ENCODE measurements at regions not wholly inside any gene's neighbourhood (a gene's known extent, or its start where the extent isn't known, plus 50 kb on each side); places are given as distances from the start of the nearest gene placed in this dataset.
"Not testable (repeated sequence)": the region's sequence is repeated elsewhere in the genome, so short reads cannot be mapped to it uniquely, and the experiment has no call there.

DNA sequence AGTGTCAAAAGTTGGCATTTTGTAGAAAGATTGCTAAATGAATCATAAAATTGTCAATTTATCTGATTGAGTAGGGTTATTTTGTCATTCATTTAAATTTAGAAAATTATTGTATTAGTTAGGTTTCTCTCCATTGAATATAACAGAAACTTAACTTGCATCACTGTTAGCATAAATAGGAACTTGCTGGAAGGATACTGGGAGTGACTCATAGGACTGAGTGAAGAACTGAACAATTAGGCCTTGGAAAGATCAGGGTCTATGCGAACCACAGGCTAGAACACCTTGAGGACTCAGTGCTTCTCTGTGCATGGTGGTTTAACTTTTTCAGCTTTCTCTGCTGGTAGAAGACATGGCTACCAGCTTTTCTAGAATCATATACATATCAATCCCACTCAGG is 67.7 kb upstream of the IFNGR1 start:
- TF ChIP-seq CTCF (IDR thresholded peaks at IDR 0.05), result no peak
- DNase-seq, result no peak
- intact Hi-C loops (cut with DNase I, micrococcal nuclease), result no loop called here
- H3K36me3 ChIP-seq (ENCODE audit: low read depth), result no peaks in the 10 kb centered on the region
- no peaks in the 10 kb centered on the region for H3K9me3 ChIP-seq
- H3K4me3 ChIP-seq, result no peak overlapping the region
- H3K4me1 ChIP-seq (ENCODE audit: low read depth), result no peaks in the 10 kb centered on the region
- ATAC-seq, result no peak

DNA sequence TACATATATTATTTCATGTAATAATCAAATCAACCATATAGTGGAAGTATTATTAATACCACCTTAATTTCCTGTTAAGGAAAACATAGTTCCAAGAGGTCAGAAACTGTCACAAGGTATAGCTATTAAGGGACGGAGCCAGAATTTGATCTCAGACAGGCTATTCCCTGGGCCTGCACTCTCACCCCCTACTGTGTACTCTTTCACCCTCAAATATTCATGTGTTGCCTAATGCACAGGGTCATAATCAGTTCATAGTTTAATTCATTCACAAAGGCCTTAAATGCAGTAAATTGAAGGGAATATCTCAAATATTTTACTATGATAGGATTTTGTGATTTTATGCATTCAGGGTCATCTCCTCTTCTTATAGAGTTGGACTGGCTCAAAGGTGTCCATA is 67.2 kb upstream of the IFNGR1 start:
- DNase-seq, result no peak
- no peak for ATAC-seq
- no peaks in the 10 kb centered on the region for H3K9me3 ChIP-seq
- no peaks in the 10 kb centered on the region for H3K36me3 ChIP-seq (ENCODE audit: low read depth)
- intact Hi-C loops (cut with DNase I, micrococcal nuclease), result no loop called here
- no peak overlapping the region for H3K4me3 ChIP-seq
- H3K4me1 ChIP-seq (ENCODE audit: low read depth), result no peaks in the 10 kb centered on the region
- TF ChIP-seq CTCF (IDR thresholded peaks at IDR 0.05), result no peak

- ATAC-seq, result no peak
- Histone ChIP-seq H3K36me3 (ENCODE audit: low read depth) (no peaks in the 10 kb centered on the region), H3K4me3 (no peak overlapping the region), H3K9me3 (no peaks in the 10 kb centered on the region), H3K4me1 (ENCODE audit: low read depth) (no peaks in the 10 kb centered on the region)
- no peak for TF ChIP-seq CTCF (IDR thresholded peaks at IDR 0.05)
- intact Hi-C loops (cut with DNase I, micrococcal nuclease), result no loop called here
- no peak for DNase-seq
Measured at GRCh38 chr6:137284811-137285110, 65.6 kb upstream of the IFNGR1 start.

GRCh38 chr6:137283940-137284810 is 65.0 kb upstream of the IFNGR1 start:
- TF ChIP-seq CTCF (IDR thresholded peaks at IDR 0.05), result no peak
- no peaks in the 10 kb centered on the region for H3K4me1 ChIP-seq (ENCODE audit: low read depth)
- DNase-seq (no peak), ATAC-seq (no peak)
- H3K9me3 ChIP-seq, result no peaks in the 10 kb centered on the region
- intact Hi-C loops (cut with DNase I, micrococcal nuclease), result no loop called here
- H3K36me3 ChIP-seq (ENCODE audit: low read depth), result no peaks in the 10 kb centered on the region
- H3K4me3 ChIP-seq, result no peak overlapping the region

DNA sequence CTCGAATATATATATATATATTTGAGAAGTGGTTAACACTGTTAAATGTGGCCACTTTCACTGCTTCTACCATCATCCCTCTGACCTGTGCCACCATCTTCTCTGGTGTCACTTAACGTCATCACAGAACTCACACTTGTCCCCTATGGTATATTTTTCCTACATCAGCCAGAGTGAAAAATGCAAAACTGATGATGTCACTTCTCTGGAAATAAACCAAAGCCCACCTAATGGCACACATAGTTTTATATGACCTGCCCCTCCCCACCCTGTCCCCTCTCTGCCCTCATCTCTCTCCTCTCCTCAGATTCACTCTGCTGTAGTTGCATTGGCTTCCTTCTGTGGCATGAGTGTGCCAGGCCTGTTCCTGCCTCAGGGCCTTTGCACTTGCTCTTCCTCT is 63.9 kb upstream of the IFNGR1 start:
- Histone ChIP-seq H3K9me3 (no peaks in the 10 kb centered on the region), H3K4me3 (no peak overlapping the region), H3K36me3 (ENCODE audit: low read depth) (no peaks in the 10 kb centered on the region), H3K4me1 (ENCODE audit: low read depth) (no peaks in the 10 kb centered on the region)
- intact Hi-C loops (cut with DNase I, micrococcal nuclease), result no loop called here
- TF ChIP-seq CTCF (IDR thresholded peaks at IDR 0.05), result no peak
- DNase-seq (no peak), ATAC-seq (no peak)

GRCh38 chr6:137282254-137282653 is 63.1 kb upstream of the IFNGR1 start:
- TF ChIP-seq CTCF (IDR thresholded peaks at IDR 0.05), result no peak
- DNase-seq (no peak), ATAC-seq (peak; percentile 38)
- Histone ChIP-seq H3K4me3 (no peak overlapping the region), H3K4me1 (ENCODE audit: low read depth) (no peaks in the 10 kb centered on the region), H3K9me3 (no peaks in the 10 kb centered on the region), H3K36me3 (ENCODE audit: low read depth) (no peaks in the 10 kb centered on the region)
- intact Hi-C loops (cut with DNase I, micrococcal nuclease), result no loop called here

DNA sequence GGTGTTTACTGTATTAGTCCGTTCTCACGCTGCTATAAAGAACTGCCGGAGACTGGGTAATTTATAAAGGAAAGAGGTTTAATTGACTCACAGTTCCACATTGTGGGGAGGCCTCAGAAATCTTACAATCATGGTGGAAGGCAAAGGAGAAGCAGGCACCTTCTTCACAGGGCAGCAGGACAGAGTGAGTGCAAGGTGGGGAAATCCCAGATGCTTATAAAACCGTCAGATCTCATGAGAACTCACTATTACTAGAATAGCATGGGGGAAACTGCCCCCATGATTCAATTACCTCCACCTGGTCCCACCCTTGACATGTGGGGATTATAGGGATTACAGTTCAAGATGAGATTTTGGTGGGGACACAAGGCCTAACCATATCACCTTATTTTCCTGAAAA is 60.1 kb upstream of the IFNGR1 start:
- H3K9me3 ChIP-seq; DNase-seq; H3K36me3 ChIP-seq (ENCODE audit: low read depth); H3K4me3 ChIP-seq; ATAC-seq; intact Hi-C loops (cut with DNase I, micrococcal nuclease); H3K4me1 ChIP-seq (ENCODE audit: low read depth): not testable (repeated sequence)

Measured in mucosa of descending colon (tissue), 3 donors.